ENCODE measurements at regions not wholly inside any gene's neighbourhood (a gene's known extent, or its start where the extent isn't known, plus 50 kb on each side); places are given as distances from the start of the nearest gene placed in this dataset.

DNA sequence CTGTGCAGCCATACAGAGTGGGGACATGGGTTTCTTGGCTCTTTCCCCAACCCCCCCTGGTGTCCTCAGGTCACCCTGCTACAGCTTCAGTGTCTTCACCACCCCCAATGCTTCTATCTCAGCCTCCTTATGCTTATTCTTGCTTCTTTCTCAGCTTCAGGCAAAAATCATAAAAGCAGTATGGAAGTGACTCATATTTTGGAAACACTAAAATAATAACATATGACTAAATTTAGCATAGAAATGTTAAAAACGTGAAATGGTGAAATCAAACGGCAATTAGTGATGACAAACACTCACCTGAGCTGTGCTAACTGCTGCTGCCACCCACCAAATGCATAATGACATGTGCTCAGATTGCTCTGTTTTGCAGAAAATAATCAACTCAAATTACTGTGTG is 475.2 kb upstream of the EPHA3 start:
- ChIA-PET CTCF (no interaction called here), POLR2A (no interaction called here)
- no peak for DNase-seq (ENCODE audit: low read depth, low spot score)

DNA sequence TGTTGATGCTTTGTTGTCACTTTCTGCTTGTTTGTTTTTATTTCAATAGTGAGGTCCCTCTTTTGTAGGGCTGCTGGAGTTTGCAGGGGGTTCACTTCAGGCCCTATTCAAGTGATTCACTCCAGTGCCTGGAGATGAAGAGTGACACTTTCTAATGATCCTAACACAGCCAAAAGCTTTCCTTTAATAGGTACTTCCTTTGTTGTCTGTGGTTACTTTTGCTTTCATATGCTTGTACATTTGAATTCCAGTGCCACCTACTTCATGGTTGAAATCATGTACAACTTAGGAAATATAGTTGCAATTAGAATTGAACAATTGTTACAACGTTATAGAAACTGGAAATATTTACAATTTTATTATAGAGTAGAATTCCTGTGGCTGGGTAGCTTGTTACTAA is 466.8 kb upstream of the EPHA3 start:
- TF ChIP-seq, protein P1, sequence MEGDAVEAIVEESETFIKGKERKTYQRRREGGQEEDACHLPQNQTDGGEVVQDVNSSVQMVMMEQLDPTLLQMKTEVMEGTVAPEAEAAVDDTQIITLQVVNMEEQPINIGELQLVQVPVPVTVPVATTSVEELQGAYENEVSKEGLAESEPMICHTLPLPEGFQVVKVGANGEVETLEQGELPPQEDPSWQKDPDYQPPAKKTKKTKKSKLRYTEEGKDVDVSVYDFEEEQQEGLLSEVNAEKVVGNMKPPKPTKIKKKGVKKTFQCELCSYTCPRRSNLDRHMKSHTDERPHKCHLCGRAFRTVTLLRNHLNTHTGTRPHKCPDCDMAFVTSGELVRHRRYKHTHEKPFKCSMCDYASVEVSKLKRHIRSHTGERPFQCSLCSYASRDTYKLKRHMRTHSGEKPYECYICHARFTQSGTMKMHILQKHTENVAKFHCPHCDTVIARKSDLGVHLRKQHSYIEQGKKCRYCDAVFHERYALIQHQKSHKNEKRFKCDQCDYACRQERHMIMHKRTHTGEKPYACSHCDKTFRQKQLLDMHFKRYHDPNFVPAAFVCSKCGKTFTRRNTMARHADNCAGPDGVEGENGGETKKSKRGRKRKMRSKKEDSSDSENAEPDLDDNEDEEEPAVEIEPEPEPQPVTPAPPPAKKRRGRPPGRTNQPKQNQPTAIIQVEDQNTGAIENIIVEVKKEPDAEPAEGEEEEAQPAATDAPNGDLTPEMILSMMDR (IDR thresholded peaks at IDR 0.05; ENCODE audit: low read depth, low read length) = no peak
- no peak for DNase-seq (ENCODE audit: low read depth, low spot score)
- no peak overlapping the region for H3K4me3 ChIP-seq (ENCODE audit: low read depth, low read length)
- no peak overlapping the region for H3K27ac ChIP-seq (ENCODE audit: low read depth, low read length)
- ChIA-PET POLR2A (no interaction called here), CTCF (no interaction called here)
- no peaks in the 10 kb centered on the region for H3K27me3 ChIP-seq (ENCODE audit: control insufficient read depth, insufficient read depth, low read length)
- H3K9me3 ChIP-seq (ENCODE audit: control insufficient read depth, insufficient read depth, low read length) = no peaks in the 10 kb centered on the region

More for the DNA sequence above, 475.2 kb upstream of the EPHA3 start:
- H3K27ac ChIP-seq (ENCODE audit: low read depth, low read length) = no peak overlapping the region
- TF ChIP-seq, protein P1 (IDR thresholded peaks at IDR 0.05; ENCODE audit: low read depth, low read length) = no peak
- no peaks in the 10 kb centered on the region; the same call in 1 of the 2 replicates for H3K9me3 ChIP-seq (ENCODE audit: control insufficient read depth, insufficient read depth, low read length)
- no peaks in the 10 kb centered on the region for H3K27me3 ChIP-seq (ENCODE audit: control insufficient read depth, insufficient read depth, low read length)
- no peak overlapping the region for H3K4me3 ChIP-seq (ENCODE audit: low read depth, low read length)

DNA sequence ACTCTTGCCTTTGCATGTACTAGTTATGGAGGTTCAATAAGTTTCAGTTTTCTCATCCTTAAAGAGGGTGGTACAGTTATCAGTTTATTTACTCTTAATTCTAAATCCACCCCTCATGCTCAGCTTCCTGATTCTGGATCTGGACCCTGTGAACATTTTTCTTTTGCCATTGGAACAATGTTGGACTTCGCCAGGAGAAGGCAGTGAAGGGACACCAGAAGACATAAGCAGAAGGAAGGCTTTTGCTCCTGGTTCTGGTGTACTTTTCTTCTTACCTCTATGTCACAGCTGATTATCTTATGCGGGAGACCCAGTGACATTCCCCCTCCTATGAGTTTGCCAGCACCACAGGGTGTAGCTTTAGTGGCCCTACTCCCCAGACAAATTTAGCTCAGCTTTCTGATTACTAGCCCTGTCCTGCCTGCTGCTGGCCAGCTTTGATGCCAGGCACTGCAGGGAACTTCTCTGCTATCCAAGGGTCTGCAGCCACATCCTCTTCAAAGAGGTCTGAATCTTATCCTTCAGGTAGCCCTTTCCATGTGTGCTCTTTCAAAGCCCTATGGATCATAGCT is 466.3 kb upstream of the EPHA3 start:
- TF ChIP-seq, protein P1 (IDR thresholded peaks at IDR 0.05; ENCODE audit: low read depth, low read length) = no peak
- H3K27me3 ChIP-seq (ENCODE audit: control insufficient read depth, insufficient read depth, low read length) = no peaks in the 10 kb centered on the region
- DNase-seq (ENCODE audit: low read depth, low spot score) = no peak
- H3K27ac ChIP-seq (ENCODE audit: low read depth, low read length) = no peak overlapping the region
- POLR2A ChIA-PET = no interaction called here
- CTCF ChIA-PET = no interaction called here
- H3K4me3 ChIP-seq (ENCODE audit: low read depth, low read length) = no peak overlapping the region
- no peaks in the 10 kb centered on the region for H3K9me3 ChIP-seq (ENCODE audit: control insufficient read depth, insufficient read depth, low read length)

DNA sequence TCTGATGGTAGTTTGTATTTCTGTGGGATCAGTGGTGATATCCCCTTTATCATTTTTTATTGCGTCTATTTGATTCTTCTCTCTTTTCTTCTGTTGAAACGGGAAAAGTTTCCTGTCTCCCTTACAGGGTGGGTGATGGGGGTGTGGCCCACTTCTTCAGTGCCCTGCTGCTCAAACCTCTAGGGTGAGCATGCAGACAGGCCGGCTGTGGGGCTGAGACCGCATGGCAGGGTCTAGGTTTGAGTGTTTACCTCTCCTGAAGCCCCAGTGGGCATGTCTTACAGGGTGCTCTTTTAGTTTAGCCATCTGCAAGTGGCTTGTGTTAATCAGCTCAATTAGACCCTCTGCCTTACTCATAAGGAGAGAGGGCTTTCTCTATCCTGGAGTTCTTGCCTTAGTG is 450.0 kb upstream of the EPHA3 start:
- Histone ChIP-seq H3K27ac (ENCODE audit: low read depth, low read length) (no peak overlapping the region), H3K9me3 (ENCODE audit: control insufficient read depth, insufficient read depth, low read length) (peaks cover 5% of the 10 kb centered on the region; the same call in 1 of the 2 replicates), H3K27me3 (ENCODE audit: control insufficient read depth, insufficient read depth, low read length) (no peaks in the 10 kb centered on the region), H3K4me3 (ENCODE audit: low read depth, low read length) (no peak overlapping the region)
- TF ChIP-seq, protein P1 (IDR thresholded peaks at IDR 0.05; ENCODE audit: low read depth, low read length) = no peak
- DNase-seq (ENCODE audit: low read depth, low spot score) = no peak
- ChIA-PET POLR2A (no interaction called here), CTCF (no interaction called here)

DNA sequence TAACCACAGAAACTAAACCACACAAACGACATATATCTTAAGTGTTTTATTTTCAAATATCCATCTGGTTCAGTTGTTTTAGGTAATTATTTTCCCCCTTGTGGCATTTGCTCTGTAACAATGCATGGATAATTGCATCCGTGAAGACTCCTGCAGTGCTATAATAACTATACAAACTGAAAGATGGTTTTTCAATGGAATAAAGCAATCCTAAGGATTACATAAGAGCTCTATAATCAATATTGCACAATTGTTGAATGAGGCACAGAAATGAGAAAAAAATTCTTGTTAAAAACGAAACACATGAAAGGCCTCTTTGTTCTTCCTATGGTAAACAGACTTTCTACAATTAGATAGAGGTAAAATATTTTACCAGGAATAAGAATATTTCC is 446.0 kb upstream of the EPHA3 start:
- DNase-seq (ENCODE audit: low read depth, low spot score) = no peak
- POLR2A ChIA-PET = no interaction called here
- TF ChIP-seq, protein P1 (IDR thresholded peaks at IDR 0.05; ENCODE audit: low read depth, low read length) = no peak
- no peak overlapping the region for H3K4me3 ChIP-seq (ENCODE audit: low read depth, low read length)
- CTCF ChIA-PET = no interaction called here
- no peaks in the 10 kb centered on the region for H3K27me3 ChIP-seq (ENCODE audit: control insufficient read depth, insufficient read depth, low read length)
- H3K27ac ChIP-seq (ENCODE audit: low read depth, low read length) = no peak overlapping the region
- peaks cover 5% of the 10 kb centered on the region; the same call in 1 of the 2 replicates for H3K9me3 ChIP-seq (ENCODE audit: control insufficient read depth, insufficient read depth, low read length)

All from AG04450 (cell line).